ENCODE measurements at regions not wholly inside any gene's neighbourhood (a gene's known extent, or its start where the extent isn't known, plus 50 kb on each side); places are given as distances from the start of the nearest gene placed in this dataset.
"Not testable (repeated sequence)": the region's sequence is repeated elsewhere in the genome, so short reads cannot be mapped to it uniquely, and the experiment has no call there.

DNA sequence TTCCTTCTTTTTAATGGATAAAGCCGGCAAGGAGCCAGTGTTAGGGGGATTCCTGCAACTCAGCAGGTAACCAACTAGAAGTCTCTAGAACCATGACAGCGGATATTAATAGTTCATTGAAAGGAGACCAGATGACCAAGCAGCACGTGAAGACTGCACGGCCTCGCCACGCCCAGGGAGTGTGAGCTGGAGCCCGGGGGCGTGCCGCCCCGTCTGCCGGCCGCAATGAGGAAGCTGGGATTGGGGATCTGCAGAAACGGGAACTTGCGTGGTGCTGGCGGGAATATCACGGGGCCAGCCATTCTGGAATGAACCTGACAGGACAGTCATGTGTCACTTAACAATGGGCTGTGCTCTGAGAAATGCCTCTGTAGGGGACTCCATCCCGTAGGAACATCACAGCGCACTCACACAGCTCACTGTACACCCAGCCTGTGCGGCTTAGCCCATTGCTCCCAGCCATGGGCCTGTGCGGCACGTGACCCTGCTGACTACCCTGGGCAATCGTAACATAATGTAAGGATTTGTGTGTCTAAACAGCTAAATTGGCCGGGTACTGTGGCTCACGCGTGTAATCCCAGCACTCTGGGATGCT lies 4092.8 kb upstream of the TPTE start:
- not testable (repeated sequence) for H3K4me3 ChIP-seq, H3K36me3 ChIP-seq, H3K9me3 ChIP-seq, H3K27ac ChIP-seq, H4K20me1 ChIP-seq, H3K4me2 ChIP-seq, H3K27me3 ChIP-seq, H3K4me1 ChIP-seq, H3K9ac ChIP-seq

- H3K9me3 ChIP-seq, H3K9ac ChIP-seq, H3K27ac ChIP-seq: not testable (repeated sequence)
Measured at GRCh38 chr21:6429924-6430323, 4091.5 kb upstream of the TPTE start.

DNA sequence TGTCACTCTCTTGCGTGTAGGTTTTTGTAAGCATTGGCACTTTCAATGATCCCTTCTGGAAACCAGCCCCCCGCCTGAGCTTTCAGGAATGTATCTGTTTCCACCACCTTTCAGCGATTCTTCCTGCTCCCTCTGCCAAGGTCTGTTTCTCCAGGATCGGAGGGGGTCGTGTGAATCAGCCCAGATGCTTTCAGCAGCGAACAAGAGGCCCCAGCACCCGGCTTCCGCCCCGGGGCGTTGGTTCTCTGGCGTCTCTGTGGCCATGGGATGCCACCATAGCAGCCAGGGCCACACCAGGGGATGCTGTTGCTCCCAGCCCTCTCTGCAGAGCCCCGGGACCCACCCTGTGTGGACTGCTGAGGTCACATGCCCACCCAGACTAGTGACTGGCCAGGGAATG lies 4088.2 kb upstream of the TPTE start:
- not testable (repeated sequence) for H3K4me2 ChIP-seq, H4K20me1 ChIP-seq, H3K27ac ChIP-seq, H3K36me3 ChIP-seq, H3K27me3 ChIP-seq, H3K9me3 ChIP-seq, H3K9ac ChIP-seq, H3K4me1 ChIP-seq, H3K4me3 ChIP-seq

More at GRCh38 chr21:6429924-6430323, 4091.5 kb upstream of the TPTE start:
- H3K4me3 ChIP-seq, H3K4me2 ChIP-seq, H3K36me3 ChIP-seq, H4K20me1 ChIP-seq, H3K4me1 ChIP-seq, H3K27me3 ChIP-seq: not testable (repeated sequence)

DNA sequence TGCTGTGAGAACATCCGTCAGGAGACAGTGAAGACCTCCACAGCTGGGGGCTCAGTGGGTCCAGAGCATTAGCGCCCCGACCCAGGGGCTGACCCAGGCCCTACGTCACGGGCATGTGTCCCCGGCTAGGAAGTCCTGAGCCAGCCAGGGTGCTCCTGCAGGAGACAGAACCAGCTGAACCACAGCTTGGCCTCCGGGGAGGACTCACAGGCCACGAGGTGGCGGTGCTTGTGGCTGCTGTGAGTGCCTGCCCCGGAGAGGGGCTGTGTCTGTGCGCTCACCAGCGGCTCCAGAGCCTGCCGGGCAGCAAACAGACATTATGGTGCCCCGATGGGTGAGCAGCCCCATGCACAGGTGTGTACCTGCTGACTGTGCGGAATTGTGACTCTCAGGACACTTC lies 4085.2 kb upstream of the TPTE start:
- not testable (repeated sequence) for H3K27ac ChIP-seq

DNA sequence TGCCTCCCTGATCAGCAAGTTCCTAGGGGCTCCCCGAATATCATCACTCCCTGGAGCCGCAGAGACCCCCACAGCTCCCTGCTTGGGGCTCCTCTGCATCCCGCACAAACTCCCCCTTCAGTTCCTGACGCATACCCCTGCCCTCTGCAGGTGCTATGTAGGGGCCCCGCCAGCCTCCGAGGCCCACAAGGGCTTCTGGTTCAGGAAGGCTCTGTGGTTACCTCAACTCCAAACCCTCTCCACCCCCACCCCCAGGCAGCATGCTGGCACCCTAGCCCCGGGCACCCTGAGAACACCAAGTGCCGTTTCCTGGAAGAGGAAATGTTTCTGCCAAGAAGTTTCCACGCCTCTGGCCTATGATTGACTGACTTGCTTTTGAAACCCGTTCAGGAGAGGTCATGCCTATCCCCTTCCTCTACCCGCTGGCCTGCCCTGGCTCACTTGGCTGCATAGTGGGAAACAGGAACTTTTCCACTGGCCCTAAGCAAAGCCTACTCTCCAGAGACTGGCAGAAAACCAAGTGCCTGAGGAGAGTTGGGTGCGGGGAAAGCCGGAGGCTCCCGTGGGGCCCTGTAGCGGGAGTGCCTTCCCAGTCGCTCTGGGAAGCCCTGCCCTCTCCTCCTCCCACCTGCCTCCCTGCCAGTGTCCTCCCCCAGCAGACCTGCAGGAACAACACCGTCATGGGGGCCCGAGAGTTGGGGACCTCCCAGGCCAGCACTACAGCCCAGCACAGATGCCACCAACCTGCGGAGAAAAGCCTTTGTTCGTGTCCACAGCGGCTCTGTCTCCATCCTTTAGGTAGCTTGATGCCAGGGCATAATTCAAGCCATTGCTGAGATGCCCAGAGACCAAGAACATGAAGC lies 4084.2 kb upstream of the TPTE start:
- H3K4me1 ChIP-seq, H3K4me3 ChIP-seq, H3K36me3 ChIP-seq, H3K9me3 ChIP-seq, H3K27me3 ChIP-seq, H3K9ac ChIP-seq, H3K27ac ChIP-seq, H4K20me1 ChIP-seq: not testable (repeated sequence)
- peak overlapping the region; percentile 51 for H3K4me2 ChIP-seq

More for the DNA sequence above, 4085.2 kb upstream of the TPTE start:
- not testable (repeated sequence) for H3K9me3 ChIP-seq, H3K9ac ChIP-seq, H3K27me3 ChIP-seq, H3K4me3 ChIP-seq, H4K20me1 ChIP-seq, H3K4me1 ChIP-seq, H3K4me2 ChIP-seq, H3K36me3 ChIP-seq

- not testable (repeated sequence) for H3K4me3 ChIP-seq, H4K20me1 ChIP-seq, H3K9ac ChIP-seq, H3K36me3 ChIP-seq, H3K27me3 ChIP-seq, H3K4me1 ChIP-seq, H3K27ac ChIP-seq, H3K9me3 ChIP-seq
- H3K4me2 ChIP-seq = peak overlapping the region; percentile 51
Measured at GRCh38 chr21:6437834-6438187, 4083.6 kb upstream of the TPTE start.

- H3K4me3 ChIP-seq, H3K36me3 ChIP-seq, H3K9ac ChIP-seq, H3K4me1 ChIP-seq, H3K27me3 ChIP-seq, H3K9me3 ChIP-seq, H3K27ac ChIP-seq, H3K4me2 ChIP-seq, H4K20me1 ChIP-seq: not testable (repeated sequence)
Measured at GRCh38 chr21:6439058-6439457, 4082.3 kb upstream of the TPTE start.

- not testable (repeated sequence) for H3K9ac ChIP-seq, H3K27ac ChIP-seq, H3K4me2 ChIP-seq, H3K36me3 ChIP-seq, H3K4me1 ChIP-seq, H3K27me3 ChIP-seq, H3K9me3 ChIP-seq, H4K20me1 ChIP-seq, H3K4me3 ChIP-seq
Measured at GRCh38 chr21:6454648-6455340, 4066.6 kb upstream of the TPTE start.

DNA sequence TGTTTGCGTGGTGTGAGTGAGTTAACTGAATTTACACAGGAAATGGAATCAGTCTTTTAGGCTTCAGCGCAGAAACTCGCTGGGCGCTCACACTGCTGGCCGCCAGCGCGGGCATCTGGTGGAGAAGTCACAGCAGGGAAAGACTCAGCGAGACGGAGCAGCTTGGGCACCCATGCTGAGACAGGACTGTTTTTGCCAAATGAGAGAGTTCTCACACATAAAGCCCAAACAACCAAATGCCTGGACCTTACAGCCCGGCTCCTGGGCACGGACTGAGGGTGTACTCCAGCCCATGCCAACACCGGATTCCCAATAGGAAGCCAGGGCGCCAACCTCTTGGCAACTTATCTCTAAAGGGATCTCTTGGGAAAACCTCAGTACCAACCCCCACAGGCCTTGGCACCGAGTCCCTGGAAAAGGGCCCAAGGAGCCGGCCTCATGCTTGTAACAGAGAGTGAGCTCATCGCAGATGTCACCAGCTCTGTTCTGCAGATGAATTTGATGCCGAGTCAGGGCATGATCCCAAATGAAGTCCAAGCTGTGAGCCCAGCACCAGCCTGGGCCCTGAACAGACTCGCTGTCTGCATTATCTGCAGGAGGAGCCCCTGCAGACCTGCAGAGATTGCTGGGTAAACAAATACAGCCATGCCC lies 4065.2 kb upstream of the TPTE start:
- not testable (repeated sequence) for H3K9ac ChIP-seq, H3K4me1 ChIP-seq, H3K27me3 ChIP-seq, H3K9me3 ChIP-seq, H3K4me2 ChIP-seq, H3K36me3 ChIP-seq, H3K4me3 ChIP-seq, H3K27ac ChIP-seq, H4K20me1 ChIP-seq

DNA sequence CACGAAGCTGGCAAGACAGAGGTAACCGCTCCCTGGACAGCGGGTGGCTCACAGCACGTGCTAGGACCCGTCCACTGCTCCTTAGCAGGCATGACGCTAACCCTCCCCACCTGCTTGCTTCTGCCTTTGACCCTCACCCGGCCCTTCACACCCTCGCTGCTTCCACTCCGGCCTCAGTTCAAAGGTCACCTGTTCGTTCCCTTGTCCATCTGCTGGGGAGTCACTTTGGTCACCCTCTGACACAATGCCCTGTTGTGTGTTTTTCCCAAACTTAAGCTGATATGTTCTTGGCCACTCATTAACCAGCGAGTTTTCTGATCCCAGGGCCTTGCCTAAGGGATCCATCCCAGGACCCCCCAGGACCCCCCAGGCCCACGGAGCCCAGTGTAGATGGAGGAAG lies 4061.6 kb upstream of the TPTE start:
- H3K4me2 ChIP-seq, H3K9me3 ChIP-seq, H4K20me1 ChIP-seq, H3K4me1 ChIP-seq, H3K36me3 ChIP-seq, H3K27ac ChIP-seq, H3K4me3 ChIP-seq, H3K9ac ChIP-seq, H3K27me3 ChIP-seq: not testable (repeated sequence)

- not testable (repeated sequence) for H3K9ac ChIP-seq, H3K4me1 ChIP-seq, H3K4me3 ChIP-seq, H3K4me2 ChIP-seq, H3K36me3 ChIP-seq, H3K27ac ChIP-seq, H4K20me1 ChIP-seq, H3K27me3 ChIP-seq, H3K9me3 ChIP-seq
Measured at GRCh38 chr21:6461358-6461757, 4060.0 kb upstream of the TPTE start.

GRCh38 chr21:6464419-6464818 lies 4057.0 kb upstream of the TPTE start:
- not testable (repeated sequence) for H4K20me1 ChIP-seq, H3K4me3 ChIP-seq, H3K27me3 ChIP-seq, H3K27ac ChIP-seq, H3K36me3 ChIP-seq, H3K9me3 ChIP-seq, H3K4me2 ChIP-seq, H3K4me1 ChIP-seq, H3K9ac ChIP-seq

DNA sequence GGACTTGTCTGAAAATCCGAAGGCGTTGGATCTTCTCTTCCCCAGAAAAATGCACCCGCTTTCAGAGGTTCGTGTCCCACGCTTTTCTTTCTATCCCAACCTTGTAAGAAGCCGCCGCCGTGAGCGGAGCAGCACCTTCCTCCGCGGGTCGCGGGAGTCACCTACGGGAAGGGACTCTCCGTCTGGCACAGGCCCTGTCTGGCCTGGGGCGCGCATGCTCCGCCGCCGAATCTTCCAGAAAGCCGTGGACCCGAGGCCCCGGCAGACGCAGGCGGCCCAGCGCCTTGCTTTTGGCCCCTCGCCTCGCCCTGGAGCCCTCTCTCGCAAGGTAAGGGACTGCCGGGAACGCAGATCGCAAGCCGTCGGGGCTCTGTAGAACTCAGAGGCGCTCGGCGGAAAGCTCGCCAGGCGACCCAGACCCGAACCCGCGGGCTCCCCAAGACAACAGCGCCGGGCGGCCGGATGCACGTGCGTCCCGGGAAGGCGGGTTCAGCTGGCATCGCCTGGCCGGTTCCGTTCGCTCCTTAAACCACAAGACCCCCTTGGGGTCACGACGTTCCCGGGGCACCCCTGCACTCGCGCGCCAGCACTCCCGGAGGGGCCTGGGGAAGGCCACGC lies 4055.2 kb upstream of the TPTE start:
- H3K36me3 ChIP-seq, H3K4me2 ChIP-seq, H4K20me1 ChIP-seq, H3K4me1 ChIP-seq, H3K9ac ChIP-seq, H3K27ac ChIP-seq, H3K27me3 ChIP-seq, H3K4me3 ChIP-seq, H3K9me3 ChIP-seq: not testable (repeated sequence)

DNA sequence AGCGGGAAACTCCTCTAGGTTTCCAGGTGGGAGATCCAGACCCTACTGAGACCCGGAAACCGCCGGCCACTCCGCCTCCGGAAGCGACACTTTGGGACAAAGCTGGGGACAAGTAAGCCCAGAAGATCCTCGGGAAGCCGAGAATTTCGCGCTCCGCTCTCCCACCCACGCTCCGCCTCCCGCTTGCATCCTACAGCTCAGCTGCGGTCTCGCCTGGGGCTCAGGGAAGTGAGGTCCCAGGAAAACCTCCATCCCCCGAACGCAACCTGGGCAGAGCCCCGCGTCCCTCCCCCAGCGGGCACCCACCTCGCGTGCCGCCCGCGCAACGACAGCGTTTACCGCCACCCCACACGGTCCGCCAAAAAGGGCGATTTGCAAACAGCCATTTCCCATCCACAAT lies 4054.7 kb upstream of the TPTE start:
- H3K9ac ChIP-seq, H3K36me3 ChIP-seq, H3K27me3 ChIP-seq, H3K4me3 ChIP-seq, H3K27ac ChIP-seq, H4K20me1 ChIP-seq, H3K4me1 ChIP-seq, H3K9me3 ChIP-seq, H3K4me2 ChIP-seq: not testable (repeated sequence)
